IMR-90 (cell line): ENCODE measurements at regions not wholly inside any gene's neighbourhood (a gene's known extent, or its start where the extent isn't known, plus 50 kb on each side); places are given as distances from the start of the nearest gene placed in this dataset.

Experiments
- ATAC-seq: fragments of 200-7000 bp; cut with Tn5 transposase; 2 replicates; pipeline ENCODE4 v1.9.1; 2020; ENCODE audit warnings: low read depth, mild to moderate bottlenecking, moderate library complexity
- BruUV-seq: library from RNA; stranded (reverse); fragments of 400-500 nt; replicated peaks from 2 replicates; lab custom pipeline; 2021; lab: Mats Ljungman, UMichigan
- CTCF ChIA-PET: fragments of 300-600 bp; formaldehyde crosslinking; extraction: SDS; loops from one replicate; lab custom pipeline; 2021; ENCODE audit warnings: antibody characterized with exemption; lab: Yijun Ruan, JAX
- POLR2A ChIA-PET: fragments of 300-600 bp; sonication (Branson Sonifier 250); formaldehyde crosslinking; loops from one replicate; lab custom pipeline; 2022; ENCODE audit warnings: antibody characterized with exemption; ENCODE audit not compliant: unreplicated experiment; lab: Charles Lee
- DNase-seq: peaks from one replicate; pipeline ENCODE4 v3.0.0; 2013
- H2AFZ ChIP-seq: replicated peaks from 2 replicates; pipeline ENCODE3; 2013; ENCODE audit warnings: low read length, mild to moderate bottlenecking; ENCODE audit not compliant: poor library complexity
- H2AK5ac ChIP-seq: 2 replicates; pipeline ENCODE4 v1.6.1; 2013; ENCODE audit warnings: low read depth, low read length, inconsistent platforms
- H2AK9ac ChIP-seq: replicated peaks from 2 replicates; pipeline ENCODE3; 2013; ENCODE audit warnings: mild to moderate bottlenecking, low read depth, low read length, moderate library complexity; ENCODE audit not compliant: poor library complexity
- H2BK120ac ChIP-seq: 2 replicates; pipeline ENCODE4 v1.6.1; 2013; ENCODE audit warnings: low read depth, low read length, inconsistent platforms
- H2BK15ac ChIP-seq: 3 replicates; pipeline ENCODE4 v1.6.1; 2013; ENCODE audit warnings: low read depth, low read length, inconsistent platforms
- H2BK20ac ChIP-seq: 2 replicates; pipeline ENCODE4 v1.6.1; 2013; ENCODE audit warnings: low read depth, mild to moderate bottlenecking, inconsistent platforms, low read length, moderate library complexity
- H2BK5ac ChIP-seq: 2 replicates; pipeline ENCODE4 v1.6.1; 2013; ENCODE audit warnings: mild to moderate bottlenecking, low read depth, low read length, inconsistent platforms; ENCODE audit not compliant: poor library complexity, severe bottlenecking
- H3K14ac ChIP-seq: replicated peaks from 2 replicates; pipeline ENCODE4 v1.6.1; 2013; ENCODE audit warnings: low read depth, low read length, inconsistent platforms
- H3K18ac ChIP-seq: 2 replicates; pipeline ENCODE4 v1.6.1; 2013; ENCODE audit warnings: low read depth, low read length, control low read depth
- H3K23ac ChIP-seq: 2 replicates; pipeline ENCODE4 v1.6.1; 2013; ENCODE audit warnings: low read depth, low read length, inconsistent platforms
- H3K27ac ChIP-seq: 2 replicates; pipeline ENCODE4 v1.5.1; 2013; ENCODE audit warnings: mild to moderate bottlenecking, control low read depth, low read length; ENCODE audit not compliant: insufficient read depth
- H3K27me3 ChIP-seq: 2 replicates; pipeline ENCODE4 v1.6.1; 2013; ENCODE audit warnings: low read length; ENCODE audit not compliant: control insufficient read depth, insufficient read depth
- H3K36me3 ChIP-seq: 2 replicates; pipeline ENCODE4 v1.6.1; 2013; ENCODE audit warnings: low read length, mixed read lengths; ENCODE audit not compliant: control insufficient read depth, insufficient read depth
- H3K4ac ChIP-seq: 2 replicates; pipeline ENCODE4 v1.6.1; 2013; ENCODE audit warnings: low read depth, low read length, inconsistent platforms
- H3K4me1 ChIP-seq: 2 replicates; pipeline ENCODE4 v1.6.1; 2013; ENCODE audit warnings: low read length, mixed read lengths; ENCODE audit not compliant: control insufficient read depth, insufficient read depth
- H3K4me2 ChIP-seq: 2 replicates; pipeline ENCODE4 v1.6.1; 2013; ENCODE audit warnings: low read depth, mild to moderate bottlenecking, control low read depth, low read length, moderate library complexity
- H3K4me3 ChIP-seq: 2 replicates; pipeline ENCODE4 v1.5.1; 2013; ENCODE audit warnings: low read depth, mild to moderate bottlenecking, control low read depth, low read length, moderate library complexity; ENCODE audit not compliant: insufficient read depth
- H3K56ac ChIP-seq: 2 replicates; pipeline ENCODE4 v1.6.1; 2013; ENCODE audit warnings: low read length, inconsistent platforms; ENCODE audit not compliant: insufficient read depth; ENCODE audit errors: extremely low read depth
- H3K79me1 ChIP-seq, 2 experiments: 2 replicates each; pipeline ENCODE4 v1.6.1; 2013; ENCODE audit warnings: low read length in 2 of 2, inconsistent platforms in 1 of 2, low read depth in 1 of 2
- H3K9ac ChIP-seq: 2 replicates; pipeline ENCODE4 v1.6.1; 2013; ENCODE audit warnings: low read depth, low read length, control low read depth
- H3K9me1 ChIP-seq: 2 replicates; pipeline ENCODE4 v1.6.1; 2013; ENCODE audit warnings: low read length, inconsistent platforms; ENCODE audit not compliant: insufficient read depth
- H3K9me3 ChIP-seq: 2 replicates; pipeline ENCODE4 v1.6.1; 2013; ENCODE audit warnings: low read length; ENCODE audit not compliant: control insufficient read depth, insufficient read depth
- H4K20me1 ChIP-seq: 2 replicates; pipeline ENCODE4 v1.6.1; 2013; ENCODE audit warnings: low read length, inconsistent platforms; ENCODE audit not compliant: insufficient read depth
- H4K5ac ChIP-seq: 2 replicates; pipeline ENCODE4 v1.6.1; 2013; ENCODE audit warnings: mild to moderate bottlenecking, low read depth, low read length, control low read depth
- H4K8ac ChIP-seq, 2 experiments: 2 replicates each; pipeline ENCODE4 v1.6.1; 2013; ENCODE audit warnings: low read depth in 2 of 2, low read length in 2 of 2, control low read depth in 1 of 2, inconsistent platforms in 1 of 2
- H4K91ac ChIP-seq: 2 replicates; pipeline ENCODE4 v1.6.1; 2013; ENCODE audit warnings: low read depth, low read length, inconsistent platforms; ENCODE audit not compliant: insufficient read depth
- BHLHE40 ChIP-seq: fragments of 150-350 bp; IDR thresholded peaks from 2 replicates; pipeline ENCODE4 v1.6.1; 2016; ENCODE audit warnings: mild to moderate bottlenecking, low read depth, low read length
- CEBPB ChIP-seq: IDR thresholded peaks from 2 replicates; pipeline ENCODE4 v1.6.1; 2012; ENCODE audit warnings: low read depth, low read length, improper control_type of control experiment
- CHD1 ChIP-seq: IDR thresholded peaks from 2 replicates; pipeline ENCODE4 v1.6.1; 2012; ENCODE audit warnings: low read depth, low read length, improper control_type of control experiment
- ELK1 ChIP-seq: fragments of 150-350 bp; IDR thresholded peaks from 2 replicates; pipeline ENCODE4 v1.6.1; 2016; ENCODE audit warnings: low read depth, mild to moderate bottlenecking, low read length, moderate library complexity, borderline replicate concordance
- FOS ChIP-seq: fragments of 150-350 bp; IDR thresholded peaks from 2 replicates; pipeline ENCODE4 v1.6.1; 2016; ENCODE audit warnings: low read depth, low read length
- MXI1 ChIP-seq: IDR thresholded peaks from 2 replicates; pipeline ENCODE4 v1.6.1; 2012; ENCODE audit warnings: low read depth, mild to moderate bottlenecking, low read length, moderate library complexity, borderline replicate concordance
- POLR2A ChIP-seq: IDR thresholded peaks from 2 replicates; pipeline ENCODE4 v1.6.1; 2012; ENCODE audit warnings: mild to moderate bottlenecking, low read depth, low read length
- RAD21 ChIP-seq: IDR thresholded peaks from 2 replicates; pipeline ENCODE4 v1.6.1; 2012; ENCODE audit warnings: low read length, improper control_type of control experiment
- RCOR1 ChIP-seq: IDR thresholded peaks from 2 replicates; pipeline ENCODE4 v1.6.1; 2012; ENCODE audit warnings: mild to moderate bottlenecking, low read length, improper control_type of control experiment; ENCODE audit not compliant: insufficient replicate concordance
- RFX5 ChIP-seq: IDR thresholded peaks from 2 replicates; pipeline ENCODE4 v1.8.0; 2012; ENCODE audit warnings: low read depth, mild to moderate bottlenecking, low read length, moderate library complexity
- SMC3 ChIP-seq: fragments of 150-350 bp; IDR thresholded peaks from 2 replicates; pipeline ENCODE4 v1.6.1; 2016; ENCODE audit warnings: low read depth, mild to moderate bottlenecking, antibody characterized with exemption, low read length, moderate library complexity
- WGBS, 2 experiments: methylation state at CpG; one replicate each; pipeline versions ENCODE4 v1.1.5 to v1.1.7; 2013; ENCODE audit warnings: missing lambda C conversion rate in 2 of 2; ENCODE audit not compliant: insufficient read length in 1 of 2; ENCODE audit errors: extremely low coverage in 2 of 2; 5-methylcytosine and 5-hydroxymethylcytosine counted together
- dilution Hi-C: fragments of 300-500 bp; cut with HindIII; formaldehyde crosslinking; loops from one replicate; pipeline ENCODE4 v1.14.3; 2018; ENCODE audit warnings: low sequenced_read_pairs; ENCODE audit not compliant: unreplicated experiment
- in situ Hi-C: fragments of 300-500 bp; cut with MboI; formaldehyde crosslinking; loops from 3 replicates; pipeline ENCODE4 v1.14.3; 2019; ENCODE audit warnings: low sequenced_read_pairs, inconsistent platforms, mixed read lengths
- intact Hi-C: fragments of 100-400 bp; cut with micrococcal nuclease; formaldehyde crosslinking; loops from 2 replicates; pipeline ENCODE4 v1.10.0; 2022
- TF ChIP-seq, protein P1 (sequence below): conservative IDR thresholded peaks from 2 replicates; pipeline ENCODE4 v1.5.1; 2012; ENCODE audit warnings: mild to moderate bottlenecking, low read depth, low read length, improper control_type of control experiment
- TF ChIP-seq, protein P2 (sequence below): fragments of 150-350 bp; IDR thresholded peaks from 2 replicates; pipeline ENCODE4 v1.6.1; 2017; ENCODE audit warnings: mild to moderate bottlenecking, antibody characterized with exemption, low read length, low read depth

DNA sequence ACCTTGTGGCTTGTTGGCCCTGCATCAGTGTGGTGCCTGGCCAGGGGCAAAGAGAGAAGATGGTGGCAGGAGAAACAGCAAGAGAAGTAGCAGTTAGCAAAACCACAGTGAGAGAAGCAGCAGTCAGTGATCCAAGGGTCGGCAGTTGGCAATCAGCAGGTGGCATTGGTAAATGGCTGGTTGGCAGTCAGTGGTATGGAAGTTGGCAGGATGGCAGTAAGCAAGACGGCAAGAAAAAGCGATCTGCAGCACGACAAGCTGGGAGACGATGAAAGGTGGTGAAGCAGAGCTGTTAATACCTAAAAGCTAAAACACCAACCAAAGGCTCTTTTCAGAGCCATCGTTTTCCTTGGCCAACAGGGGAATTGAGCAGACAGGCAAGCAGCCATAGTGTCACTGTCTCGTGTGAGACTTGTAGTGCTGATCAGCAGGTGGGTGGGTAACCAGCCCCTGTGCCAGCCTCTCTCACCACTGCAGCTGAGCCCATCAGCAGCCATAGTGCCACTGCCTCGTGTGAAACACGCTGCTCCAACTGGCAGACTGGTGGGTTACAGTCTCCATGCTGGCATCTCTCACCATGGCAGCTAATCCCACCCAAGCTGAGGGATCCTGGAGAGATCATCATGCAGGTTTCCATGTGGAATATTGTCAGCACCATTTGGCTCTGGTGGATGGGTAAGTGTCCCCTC is 2078.4 kb downstream of the PCDH7 start:
- Histone ChIP-seq H4K5ac (no peak overlapping the region), H3K27ac (no peak overlapping the region), H3K4me2 (no peak overlapping the region), H3K79me1 (no peaks in the 10 kb centered on the region), H3K23ac (no peak overlapping the region), H3K4ac (no peak overlapping the region), H3K56ac (no peak overlapping the region), H4K91ac (no peak overlapping the region), H2BK20ac (no peak overlapping the region), H4K20me1 (no peaks in the 10 kb centered on the region), H3K9me1 (no peaks in the 10 kb centered on the region), H2BK15ac (no peak overlapping the region), H3K4me1 (no peaks in the 10 kb centered on the region), H3K9me3 (peaks cover 18% of the 10 kb centered on the region; the same call in 1 of the 2 replicates), H3K4me3 (no peak overlapping the region), H2AK9ac (no peak overlapping the region), H3K18ac (no peak overlapping the region), H3K27me3 (no peaks in the 10 kb centered on the region), H2BK5ac (no peak overlapping the region), H3K36me3 (no peaks in the 10 kb centered on the region), H2AK5ac (no peak overlapping the region), H2BK120ac (no peak overlapping the region), H2AFZ (no peak overlapping the region), H4K8ac (no peak overlapping the region), H3K14ac (no peak overlapping the region), H3K9ac (no peak overlapping the region)
- ChIA-PET POLR2A (no interaction called here), CTCF (no interaction called here)
- no peak for ATAC-seq
- in situ Hi-C loops (no loop called here), intact Hi-C loops (no loop called here), dilution Hi-C loops (no loop called here)
- TF ChIP-seq, protein P1, sequence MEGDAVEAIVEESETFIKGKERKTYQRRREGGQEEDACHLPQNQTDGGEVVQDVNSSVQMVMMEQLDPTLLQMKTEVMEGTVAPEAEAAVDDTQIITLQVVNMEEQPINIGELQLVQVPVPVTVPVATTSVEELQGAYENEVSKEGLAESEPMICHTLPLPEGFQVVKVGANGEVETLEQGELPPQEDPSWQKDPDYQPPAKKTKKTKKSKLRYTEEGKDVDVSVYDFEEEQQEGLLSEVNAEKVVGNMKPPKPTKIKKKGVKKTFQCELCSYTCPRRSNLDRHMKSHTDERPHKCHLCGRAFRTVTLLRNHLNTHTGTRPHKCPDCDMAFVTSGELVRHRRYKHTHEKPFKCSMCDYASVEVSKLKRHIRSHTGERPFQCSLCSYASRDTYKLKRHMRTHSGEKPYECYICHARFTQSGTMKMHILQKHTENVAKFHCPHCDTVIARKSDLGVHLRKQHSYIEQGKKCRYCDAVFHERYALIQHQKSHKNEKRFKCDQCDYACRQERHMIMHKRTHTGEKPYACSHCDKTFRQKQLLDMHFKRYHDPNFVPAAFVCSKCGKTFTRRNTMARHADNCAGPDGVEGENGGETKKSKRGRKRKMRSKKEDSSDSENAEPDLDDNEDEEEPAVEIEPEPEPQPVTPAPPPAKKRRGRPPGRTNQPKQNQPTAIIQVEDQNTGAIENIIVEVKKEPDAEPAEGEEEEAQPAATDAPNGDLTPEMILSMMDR: no peak
- TF ChIP-seq RAD21 (no peak), POLR2A (no peak), FOS (no peak), MXI1 (no peak), RFX5 (no peak), SMC3 (no peak), CEBPB (no peak), RCOR1 (no peak), CHD1 (no peak), BHLHE40 (no peak), ELK1 (no peak)
- TF ChIP-seq, protein P2, sequence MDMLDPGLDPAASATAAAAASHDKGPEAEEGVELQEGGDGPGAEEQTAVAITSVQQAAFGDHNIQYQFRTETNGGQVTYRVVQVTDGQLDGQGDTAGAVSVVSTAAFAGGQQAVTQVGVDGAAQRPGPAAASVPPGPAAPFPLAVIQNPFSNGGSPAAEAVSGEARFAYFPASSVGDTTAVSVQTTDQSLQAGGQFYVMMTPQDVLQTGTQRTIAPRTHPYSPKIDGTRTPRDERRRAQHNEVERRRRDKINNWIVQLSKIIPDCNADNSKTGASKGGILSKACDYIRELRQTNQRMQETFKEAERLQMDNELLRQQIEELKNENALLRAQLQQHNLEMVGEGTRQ: no peak
- no TSS peak for BruUV-seq
- 50% methylated on average over 2 of the region's 9 CpGs; no CpG with 5 or more reads in 1 of the 2 experiments for WGBS, 2 experiments
- no peak for DNase-seq
